GM12892 (cell line): ENCODE measurements at regions not wholly inside any gene's neighbourhood (a gene's known extent, or its start where the extent isn't known, plus 50 kb on each side); places are given as distances from the start of the nearest gene placed in this dataset.

Experiments
- POLR2A ChIP-seq: IDR thresholded peaks from 2 replicates; pipeline ENCODE4 v1.6.1; 2011; ENCODE audit warnings: low read depth, low read length, control low read depth
- POLR2AphosphoS5 ChIP-seq: IDR thresholded peaks from 2 replicates; pipeline ENCODE4 v1.6.1; 2011; ENCODE audit warnings: low read depth, low read length, control low read depth
- TAF1 ChIP-seq: IDR thresholded peaks from 2 replicates; pipeline ENCODE4 v1.6.1; 2011; ENCODE audit warnings: low read depth, mild to moderate bottlenecking, control low read depth, low read length, borderline replicate concordance

- TF ChIP-seq POLR2A (no peak), POLR2AphosphoS5 (no peak), TAF1 (no peak)
Measured at GRCh38 chr2:217412277-217412676, 552.4 kb upstream of the TNP1 start.
